Mammary epithelial cell (primary cell): ENCODE measurements at regions not wholly inside any gene's neighbourhood (a gene's known extent, or its start where the extent isn't known, plus 50 kb on each side); places are given as distances from the start of the nearest gene placed in this dataset.

Experiments
- EZH2 ChIP-seq: IDR thresholded peaks from 2 replicates; pipeline ENCODE4 v1.6.1; 2012; ENCODE audit warnings: low read length, inconsistent platforms, borderline replicate concordance
- TF ChIP-seq, protein P1 (sequence below), 2 donors: IDR thresholded peaks in 1 of 2; conservative IDR thresholded peaks in 1 of 2; 2 replicates each; pipeline ENCODE4 v1.5.1; 2011 to 2012; ENCODE audit warnings: inconsistent platforms in 2 of 2, low read length in 2 of 2, mild to moderate bottlenecking in 2 of 2, control low read depth in 1 of 2, low read depth in 1 of 2; ENCODE audit not compliant: insufficient read depth in 1 of 2; ENCODE audit errors: extremely low read depth in 1 of 2

DNA sequence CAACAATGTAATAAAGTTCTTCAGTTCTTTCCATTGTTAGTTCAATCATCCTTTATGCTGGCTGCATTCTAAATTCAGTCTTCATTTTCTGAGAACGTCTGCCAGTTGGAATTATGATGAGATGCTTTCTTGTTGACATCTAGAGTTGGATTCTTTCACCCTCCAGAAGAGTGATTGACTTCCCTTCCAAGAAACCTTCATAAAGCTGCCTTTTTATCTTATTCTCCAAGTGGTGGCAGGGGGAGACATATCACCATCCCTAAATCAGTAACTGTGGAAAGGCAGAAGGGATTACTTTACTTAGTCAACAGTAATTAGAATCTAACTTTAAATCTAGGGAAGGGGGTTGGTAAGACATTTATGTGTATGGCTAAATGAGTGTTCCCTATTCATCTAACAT is 86.8 kb upstream of the GULP1 start:
- no peak for TF ChIP-seq EZH2
- TF ChIP-seq, protein P1, sequence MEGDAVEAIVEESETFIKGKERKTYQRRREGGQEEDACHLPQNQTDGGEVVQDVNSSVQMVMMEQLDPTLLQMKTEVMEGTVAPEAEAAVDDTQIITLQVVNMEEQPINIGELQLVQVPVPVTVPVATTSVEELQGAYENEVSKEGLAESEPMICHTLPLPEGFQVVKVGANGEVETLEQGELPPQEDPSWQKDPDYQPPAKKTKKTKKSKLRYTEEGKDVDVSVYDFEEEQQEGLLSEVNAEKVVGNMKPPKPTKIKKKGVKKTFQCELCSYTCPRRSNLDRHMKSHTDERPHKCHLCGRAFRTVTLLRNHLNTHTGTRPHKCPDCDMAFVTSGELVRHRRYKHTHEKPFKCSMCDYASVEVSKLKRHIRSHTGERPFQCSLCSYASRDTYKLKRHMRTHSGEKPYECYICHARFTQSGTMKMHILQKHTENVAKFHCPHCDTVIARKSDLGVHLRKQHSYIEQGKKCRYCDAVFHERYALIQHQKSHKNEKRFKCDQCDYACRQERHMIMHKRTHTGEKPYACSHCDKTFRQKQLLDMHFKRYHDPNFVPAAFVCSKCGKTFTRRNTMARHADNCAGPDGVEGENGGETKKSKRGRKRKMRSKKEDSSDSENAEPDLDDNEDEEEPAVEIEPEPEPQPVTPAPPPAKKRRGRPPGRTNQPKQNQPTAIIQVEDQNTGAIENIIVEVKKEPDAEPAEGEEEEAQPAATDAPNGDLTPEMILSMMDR (conservative IDR thresholded peaks at IDR 0.05 in 1 of 2, IDR thresholded peaks at IDR 0.05 in 1 of 2; ENCODE audit: extremely low read depth in 1 of 2, insufficient read depth in 1 of 2, low read depth in 1 of 2, low read length in 2 of 2): no peak
